GM06990 (cell line): ENCODE measurements at regions not wholly inside any gene's neighbourhood (a gene's known extent, or its start where the extent isn't known, plus 50 kb on each side); places are given as distances from the start of the nearest gene placed in this dataset.
"Not testable (repeated sequence)": the region's sequence is repeated elsewhere in the genome, so short reads cannot be mapped to it uniquely, and the experiment has no call there.

Source experiments
- DNase-seq: peaks from one replicate; pipeline ENCODE4 v3.0.0-alpha.2; 2011; ENCODE audit not compliant: insufficient read length; ENCODE audit errors: extremely low read depth
- H3K27me3 ChIP-seq: replicated peaks from 2 replicates; pipeline ENCODE4 v1.6.0; 2011; ENCODE audit warnings: low read length; ENCODE audit not compliant: control insufficient read depth, insufficient read depth
- H3K36me3 ChIP-seq: 2 replicates; pipeline ENCODE4 v1.5.1; 2011; ENCODE audit warnings: low read length; ENCODE audit not compliant: control insufficient read depth, insufficient read depth
- H3K4me3 ChIP-seq: replicated peaks from 2 replicates; pipeline ENCODE4 v1.5.1; 2011; ENCODE audit warnings: low read depth, mild to moderate bottlenecking, control low read depth, low read length
- CTCF ChIP-seq: IDR thresholded peaks from 2 replicates; pipeline ENCODE4 v1.5.1; 2011; ENCODE audit warnings: low read length, control low read depth, mild to moderate bottlenecking, inconsistent platforms; ENCODE audit not compliant: insufficient read depth, poor library complexity, severe bottlenecking

- Histone ChIP-seq H3K27me3 (no peaks in the 10 kb centered on the region), H3K4me3 (no peak overlapping the region), H3K36me3 (no peaks in the 10 kb centered on the region)
- no peak for TF ChIP-seq CTCF
- DNase-seq, result no peak
Observed at GRCh38 chr10:22158426-22158825, 59.4 kb downstream of the EBLN1 start.

- Histone ChIP-seq H3K27me3 (no peaks in the 10 kb centered on the region), H3K36me3 (no peaks in the 10 kb centered on the region), H3K4me3 (no peak overlapping the region)
- no peak for DNase-seq
- no peak for TF ChIP-seq CTCF
Observed at GRCh38 chr10:22156750-22157149, 61.1 kb downstream of the EBLN1 start.

- TF ChIP-seq CTCF, result no peak
- DNase-seq, result no peak
- no peaks in the 10 kb centered on the region for H3K27me3 ChIP-seq
- no peak overlapping the region for H3K4me3 ChIP-seq
- no peaks in the 10 kb centered on the region for H3K36me3 ChIP-seq
Observed at GRCh38 chr10:22152403-22152802, 65.4 kb downstream of the EBLN1 start.

GRCh38 chr10:22150842-22151241 lies 67.0 kb downstream of the EBLN1 start:
- Histone ChIP-seq H3K36me3 (no peaks in the 10 kb centered on the region), H3K27me3 (no peaks in the 10 kb centered on the region), H3K4me3 (no peak overlapping the region)
- DNase-seq, result no peak
- TF ChIP-seq CTCF, result no peak

- H3K36me3 ChIP-seq, result no peaks in the 10 kb centered on the region
- TF ChIP-seq CTCF, result no peak
- no peaks in the 10 kb centered on the region for H3K27me3 ChIP-seq
- no peak for DNase-seq
- no peak overlapping the region for H3K4me3 ChIP-seq
Observed at GRCh38 chr10:22148961-22149360, 68.9 kb downstream of the EBLN1 start.

- not testable (repeated sequence) for H3K4me3 ChIP-seq, DNase-seq, H3K36me3 ChIP-seq, H3K27me3 ChIP-seq
Observed at GRCh38 chr10:22145873-22146272, 71.9 kb downstream of the EBLN1 start.
